ENCODE measurements at regions not wholly inside any gene's neighbourhood (a gene's known extent, or its start where the extent isn't known, plus 50 kb on each side); places are given as distances from the start of the nearest gene placed in this dataset.
"Not testable (repeated sequence)": the region's sequence is repeated elsewhere in the genome, so short reads cannot be mapped to it uniquely, and the experiment has no call there.

DNA sequence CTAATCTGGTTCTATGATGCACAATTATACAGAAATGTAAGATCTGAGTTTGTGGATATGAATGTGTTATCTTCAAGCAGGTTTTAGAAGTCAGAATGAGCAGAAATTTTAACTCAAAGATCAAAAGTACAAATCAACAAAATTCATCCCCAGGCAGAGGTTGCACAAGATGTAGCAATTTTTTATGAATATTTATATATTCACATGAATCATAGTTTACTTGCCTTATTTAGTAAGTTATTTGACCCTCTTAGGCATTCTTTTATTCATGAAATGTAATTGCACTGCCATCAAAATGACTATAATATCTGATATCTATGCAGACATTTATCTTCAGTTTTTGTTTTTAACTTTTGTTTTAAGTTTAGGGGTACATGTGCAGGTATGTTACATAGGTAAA is 103.1 kb upstream of the DAZL start:
- no peak for DNase-seq (ENCODE audit: low read depth in 3 of 3)

DNA sequence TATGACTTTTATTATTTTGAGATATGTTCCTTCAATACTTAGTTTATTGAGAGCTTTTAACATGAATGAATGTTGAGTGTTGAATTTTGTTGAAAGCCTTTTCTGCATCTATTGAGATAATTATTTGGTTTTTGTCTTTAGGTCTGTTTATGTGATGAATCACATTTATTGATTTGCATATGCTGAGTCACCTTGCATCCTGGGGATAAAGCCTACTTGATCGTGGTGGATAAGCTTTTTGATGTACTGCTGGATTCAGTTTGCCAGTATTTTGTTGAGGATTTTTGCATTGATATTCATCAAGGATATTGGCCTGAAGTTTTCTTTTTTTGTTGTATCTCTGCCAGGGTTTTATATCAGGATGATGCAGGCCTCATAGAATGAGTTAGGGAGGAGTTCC is 106.5 kb upstream of the DAZL start:
- DNase-seq (ENCODE audit: low read depth in 3 of 3): not testable (repeated sequence)

DNA sequence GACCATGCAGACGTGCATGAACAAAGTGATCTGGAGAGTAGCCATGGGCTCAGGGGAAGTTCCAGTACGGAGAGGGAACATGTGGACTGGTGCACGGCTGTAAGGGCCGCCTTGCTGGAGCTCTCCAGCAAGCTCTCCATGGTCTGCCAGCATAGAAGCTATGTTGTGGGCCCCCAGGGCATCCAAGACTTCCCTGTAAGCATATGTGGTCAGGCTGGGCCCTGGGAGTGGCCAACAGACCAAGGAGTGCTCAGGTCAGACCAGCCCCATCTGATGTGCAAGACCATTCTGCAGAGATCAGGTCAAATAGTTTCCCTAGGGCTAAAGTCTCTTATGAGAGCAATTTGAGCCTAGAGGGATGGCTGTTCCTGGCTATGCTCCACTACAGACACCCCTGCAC is 110.1 kb upstream of the DAZL start:
- no peak for DNase-seq (ENCODE audit: low read depth in 3 of 3)

DNA sequence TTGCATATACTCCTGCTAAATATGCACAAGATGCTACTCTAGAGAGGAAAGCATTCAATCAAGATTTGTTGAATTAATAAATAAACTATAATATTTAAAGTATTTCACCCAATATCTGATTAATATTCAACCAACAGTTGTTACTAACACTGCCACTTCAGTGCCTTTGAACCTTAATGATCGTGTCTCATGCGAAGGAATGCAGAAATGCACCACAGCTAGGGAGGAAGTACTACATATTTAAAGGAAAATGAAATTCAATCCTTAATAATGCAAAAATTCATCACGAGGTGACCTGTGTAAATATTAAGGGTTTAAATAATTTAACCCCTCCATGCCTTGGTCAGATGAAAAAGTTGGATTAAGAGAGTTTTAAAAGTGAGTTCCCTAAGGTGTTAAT is 114.2 kb upstream of the DAZL start:
- no peak for DNase-seq (ENCODE audit: low read depth in 3 of 3)

DNA sequence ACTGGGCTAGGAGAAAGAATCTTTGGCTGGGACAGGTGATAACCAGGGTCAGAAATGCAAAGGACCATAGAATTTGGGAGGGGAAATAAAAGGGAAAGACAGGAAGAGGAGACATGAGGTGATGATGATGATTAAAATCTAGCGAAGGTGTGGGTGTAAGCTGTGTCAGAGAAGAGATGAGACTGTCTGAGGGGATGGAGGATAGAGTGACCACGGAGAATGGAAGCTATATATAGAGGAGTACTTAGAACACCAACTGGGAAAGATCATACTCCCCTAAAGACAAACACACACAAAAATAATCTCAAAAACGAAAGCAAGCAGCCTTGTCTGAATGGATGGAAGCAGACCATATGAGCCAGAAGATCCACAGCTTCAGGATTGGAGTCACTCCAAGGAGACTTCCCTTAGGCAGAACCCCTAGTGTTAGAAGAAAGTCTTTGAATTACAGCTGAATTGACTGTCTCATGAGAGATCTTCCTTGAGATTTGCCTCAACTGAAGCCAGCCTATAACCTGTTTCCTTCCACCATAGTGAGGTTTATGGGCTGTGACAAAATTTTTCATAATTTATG is 115.2 kb upstream of the DAZL start:
- no peak for DNase-seq (ENCODE audit: low read depth in 3 of 3)

DNA sequence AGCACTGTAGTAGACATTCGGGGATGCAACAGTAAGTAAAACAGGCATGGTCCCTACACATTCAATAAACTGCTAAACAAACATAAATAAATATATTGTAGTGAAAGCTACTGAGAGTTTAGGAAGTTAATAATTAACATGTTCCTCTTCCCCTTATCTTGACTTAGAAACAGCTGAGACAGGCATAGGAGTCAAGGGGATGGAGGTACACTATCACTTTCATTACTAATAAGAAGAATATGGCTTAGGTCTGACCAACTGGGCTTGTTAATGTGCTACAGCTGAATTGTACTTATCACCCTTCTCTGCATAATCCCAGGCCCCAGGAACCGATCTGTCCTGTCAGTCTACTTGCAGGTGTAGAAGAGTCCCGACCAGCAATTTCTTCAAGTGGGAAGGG is 116.3 kb upstream of the DAZL start:
- DNase-seq (ENCODE audit: low read depth in 3 of 3): no peak

DNA sequence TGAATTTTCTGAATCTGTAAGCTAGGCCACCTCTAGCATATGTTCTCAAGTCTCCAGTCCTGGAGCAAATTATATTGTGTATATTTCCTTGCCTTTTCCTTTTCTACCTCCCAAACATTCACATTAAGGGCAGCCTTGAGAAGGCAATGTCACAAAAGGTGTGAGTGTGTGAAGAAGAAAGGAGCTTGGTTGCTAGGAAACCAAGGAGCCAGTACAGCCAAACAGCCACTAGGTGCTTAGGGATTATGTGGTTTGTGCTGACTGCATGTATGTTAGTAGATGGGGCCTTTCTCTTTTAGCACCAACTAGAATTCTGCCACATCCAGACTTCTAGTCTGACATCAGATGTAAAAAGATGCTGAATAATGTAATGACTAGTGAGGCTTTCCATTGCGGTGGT is 118.8 kb upstream of the DAZL start:
- no peak for DNase-seq (ENCODE audit: low read depth in 3 of 3)

DNA sequence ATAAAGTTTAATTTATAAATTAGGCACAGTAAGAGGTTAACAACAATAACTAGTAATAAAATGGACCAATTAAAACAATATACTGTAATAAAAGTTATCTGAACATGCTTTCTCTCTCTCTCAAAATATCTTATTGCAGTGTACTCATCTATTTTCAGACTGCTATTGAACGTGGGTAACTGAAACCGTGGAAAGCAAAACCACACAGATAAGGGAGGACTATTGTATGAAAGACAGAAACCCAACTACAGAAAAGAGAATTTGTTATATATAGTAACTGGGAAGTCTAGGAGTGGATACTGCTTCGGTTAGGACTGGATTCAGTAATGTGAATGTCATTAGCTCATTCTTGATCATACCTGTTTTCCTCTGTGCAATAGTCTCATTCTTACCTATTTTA is 119.3 kb upstream of the DAZL start:
- no peak for DNase-seq (ENCODE audit: low read depth in 3 of 3)

DNA sequence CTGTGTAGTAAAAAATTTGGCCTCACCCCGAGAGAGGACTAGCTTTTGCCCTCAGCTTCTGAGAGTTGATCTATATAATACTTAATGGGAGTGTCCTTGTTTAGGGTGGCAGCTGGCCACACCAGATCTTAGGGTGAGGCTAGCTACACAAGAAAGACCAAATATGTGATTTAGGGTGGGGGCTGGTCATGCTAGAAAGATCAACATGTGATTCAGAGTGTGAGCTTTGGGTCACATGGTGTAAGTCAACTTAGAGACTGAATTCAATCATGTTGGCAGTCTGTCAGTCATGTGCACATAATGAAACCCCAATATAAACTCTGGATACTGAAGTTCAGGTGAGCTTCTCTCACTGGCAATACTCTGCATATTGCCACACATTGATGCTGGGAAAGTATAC is 120.7 kb upstream of the DAZL start:
- DNase-seq (ENCODE audit: low read depth in 3 of 3): no peak

DNA sequence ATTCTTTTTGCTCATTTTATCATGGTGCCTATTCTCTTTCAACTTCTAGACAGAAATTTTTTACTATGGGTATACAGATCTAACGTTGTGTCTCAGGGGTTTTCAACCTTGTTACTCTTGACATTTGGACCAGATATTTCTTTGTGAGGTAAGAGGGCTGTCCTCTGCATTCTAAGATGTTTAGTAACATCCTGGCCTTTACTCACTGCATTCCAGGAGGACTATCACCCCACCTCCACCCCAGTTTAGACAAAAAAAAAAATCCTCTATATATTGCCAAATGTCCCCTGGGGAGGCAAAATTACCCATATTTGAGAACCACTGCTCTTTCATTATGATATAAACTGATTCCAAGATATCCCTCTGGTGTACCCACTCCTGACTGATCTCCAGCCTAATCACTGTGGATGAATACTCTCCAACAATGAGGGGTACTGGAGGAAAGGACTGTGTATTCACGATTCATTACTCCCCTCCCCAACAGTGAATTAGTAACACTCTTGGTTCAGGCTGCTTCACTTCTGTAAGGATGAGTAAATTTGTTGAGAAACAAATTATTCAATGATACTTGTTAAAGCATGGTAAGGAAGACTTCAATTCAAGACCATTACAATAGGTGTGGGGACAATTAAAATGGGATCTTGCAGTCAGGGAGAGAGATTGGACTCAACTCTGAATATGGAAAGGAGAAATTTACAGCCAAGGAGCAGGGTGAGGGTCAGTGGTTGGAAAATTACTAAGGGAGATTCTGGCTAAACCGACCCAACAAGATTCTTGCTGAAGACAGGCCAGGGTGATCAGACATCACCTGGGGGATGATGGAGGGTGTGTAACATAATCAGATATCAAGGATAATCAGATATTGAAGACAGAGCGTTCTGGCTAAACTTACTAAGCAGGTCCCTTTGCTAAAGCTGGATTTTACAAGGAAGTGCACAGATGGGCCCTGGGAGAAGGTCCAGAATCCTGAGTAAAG is 123.8 kb upstream of the DAZL start:
- DNase-seq (ENCODE audit: low read depth in 3 of 3): no peak

DNA sequence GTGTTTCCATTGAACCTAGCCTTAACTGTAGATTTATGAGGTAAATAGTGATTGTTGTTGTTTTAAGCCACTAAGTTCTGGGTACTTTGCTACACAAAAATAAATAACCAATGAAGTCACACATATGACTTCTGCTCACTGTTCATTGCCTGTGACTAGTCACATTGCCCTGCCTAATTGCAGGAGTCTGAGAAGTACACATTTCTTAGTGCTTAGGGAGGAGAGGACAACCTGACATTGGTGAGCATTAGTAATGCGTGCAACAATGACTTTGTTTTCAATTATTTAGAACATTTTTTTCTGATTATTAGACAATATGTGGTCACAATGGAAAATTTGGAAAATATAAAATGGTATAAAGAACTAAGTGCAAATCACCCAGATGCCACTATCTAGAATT is 133.2 kb upstream of the DAZL start:
- DNase-seq (ENCODE audit: low read depth in 3 of 3): no peak

DNA sequence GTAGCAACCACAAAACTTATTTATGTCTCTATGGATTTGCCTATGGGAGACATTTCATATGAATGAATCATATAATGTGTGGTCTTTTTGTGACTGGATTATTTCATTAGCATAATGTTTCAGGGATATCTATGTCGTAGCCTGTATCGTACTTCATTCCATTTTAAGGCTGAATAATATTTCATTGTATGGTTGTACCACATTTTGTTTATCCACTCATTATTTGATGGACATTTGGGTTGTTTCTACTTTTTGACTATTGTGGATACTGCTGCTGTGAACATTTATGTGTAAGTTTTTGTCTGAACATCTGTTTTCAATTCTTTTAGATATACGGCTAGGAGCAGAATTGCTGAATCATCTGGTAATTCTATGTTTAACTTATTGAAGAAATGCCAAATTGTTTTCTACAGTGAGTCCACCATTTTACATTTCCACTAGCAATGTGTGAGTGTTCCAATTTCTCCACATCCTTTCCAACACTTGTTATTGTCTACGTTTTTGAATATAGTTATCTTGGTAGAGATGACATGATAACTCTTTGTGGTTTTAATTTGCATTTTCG is 134.4 kb upstream of the DAZL start:
- DNase-seq (ENCODE audit: low read depth in 3 of 3): no peak

DNA sequence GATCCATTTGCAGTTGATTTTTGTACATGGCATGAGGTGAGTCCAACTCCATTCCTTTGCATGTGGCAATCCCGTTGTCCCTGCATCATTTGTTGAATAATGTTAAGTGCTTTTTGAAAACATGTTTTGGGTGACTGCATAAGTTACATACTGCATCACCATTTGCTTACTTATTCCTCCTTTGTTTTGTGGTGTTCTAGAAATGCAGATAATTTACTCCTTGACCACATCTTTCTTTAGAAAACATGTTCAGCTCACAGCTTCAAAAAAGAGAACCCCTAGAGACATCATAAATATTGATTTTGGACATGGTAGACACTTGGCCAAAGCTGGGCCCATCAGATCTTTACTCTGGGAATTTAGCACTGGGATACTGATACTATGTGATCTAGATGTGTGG is 135.3 kb upstream of the DAZL start:
- no peak for DNase-seq (ENCODE audit: low read depth in 3 of 3)

DNA sequence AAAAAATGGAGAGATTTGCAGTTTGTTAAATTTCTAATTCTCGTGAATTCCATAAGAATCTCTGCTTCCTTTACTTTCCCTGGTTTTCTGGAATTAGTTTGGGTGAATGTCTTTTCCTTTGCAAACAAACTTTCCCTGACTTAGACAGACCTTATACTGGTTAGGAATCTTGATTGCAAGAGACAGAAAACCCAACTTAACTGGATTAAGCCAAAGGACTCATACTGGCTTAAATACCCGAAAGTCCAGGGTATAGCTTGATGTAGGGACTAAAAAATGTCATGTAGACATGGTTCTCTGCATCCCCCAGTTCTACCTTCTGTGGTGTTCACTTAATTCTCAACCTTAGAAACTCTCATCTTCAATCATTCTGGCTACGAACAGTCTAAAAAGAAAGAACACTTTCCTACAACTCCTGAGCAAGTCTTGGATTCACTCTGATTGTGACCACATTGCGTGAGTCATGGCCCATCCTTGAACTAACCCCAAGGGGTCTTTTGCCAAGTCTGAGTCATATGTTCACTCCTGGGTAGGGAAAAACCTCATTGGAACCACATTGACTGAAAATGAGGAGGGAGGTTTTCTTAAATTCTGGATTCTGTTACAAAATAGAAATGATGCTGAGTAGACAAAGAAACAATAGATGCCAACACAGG is 136.0 kb upstream of the DAZL start:
- DNase-seq (ENCODE audit: low read depth in 3 of 3): peak in 1 of 3 experiments; percentile 9

DNA sequence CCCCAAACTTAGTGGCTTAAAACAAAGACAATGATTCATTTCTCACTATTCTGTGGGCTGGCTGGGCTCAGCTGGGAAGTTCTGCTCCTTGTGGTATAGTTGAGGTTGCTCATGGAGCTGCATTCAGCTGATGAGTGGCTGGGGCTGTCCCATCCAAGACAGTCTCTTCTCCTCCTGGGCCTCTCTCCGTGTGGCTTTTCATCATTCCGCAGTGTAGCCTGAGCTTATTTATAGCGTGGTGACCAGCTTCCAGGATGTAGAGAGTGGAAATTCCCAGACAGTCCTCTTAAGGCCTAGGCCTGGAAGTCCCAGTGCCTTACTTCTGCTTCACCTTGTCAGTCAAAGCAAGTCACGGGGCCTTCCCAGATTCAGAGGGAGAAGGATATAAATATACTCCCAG is 136.7 kb upstream of the DAZL start:
- DNase-seq (ENCODE audit: low read depth in 3 of 3): peak in 1 of 3 experiments; percentile 1

DNA sequence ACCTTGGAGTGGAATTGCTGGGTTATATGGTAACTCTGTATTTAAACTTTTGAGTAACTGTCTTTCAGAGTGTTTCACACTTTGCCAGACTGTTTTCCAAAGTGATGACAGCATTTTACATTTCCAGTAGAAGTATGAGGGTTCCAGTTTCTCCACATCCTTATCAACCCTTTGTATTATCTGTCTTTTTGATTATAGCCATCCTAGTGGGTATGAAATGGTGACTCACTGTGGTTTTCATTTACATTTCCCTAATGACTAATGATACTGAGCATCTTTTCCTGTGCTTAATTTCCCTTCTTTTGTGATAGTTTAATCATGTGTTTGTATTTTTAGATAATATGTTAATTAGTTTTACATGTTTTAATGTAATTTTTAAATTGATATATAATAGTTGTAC is 138.1 kb upstream of the DAZL start:
- DNase-seq (ENCODE audit: low read depth in 3 of 3): no peak

DNA sequence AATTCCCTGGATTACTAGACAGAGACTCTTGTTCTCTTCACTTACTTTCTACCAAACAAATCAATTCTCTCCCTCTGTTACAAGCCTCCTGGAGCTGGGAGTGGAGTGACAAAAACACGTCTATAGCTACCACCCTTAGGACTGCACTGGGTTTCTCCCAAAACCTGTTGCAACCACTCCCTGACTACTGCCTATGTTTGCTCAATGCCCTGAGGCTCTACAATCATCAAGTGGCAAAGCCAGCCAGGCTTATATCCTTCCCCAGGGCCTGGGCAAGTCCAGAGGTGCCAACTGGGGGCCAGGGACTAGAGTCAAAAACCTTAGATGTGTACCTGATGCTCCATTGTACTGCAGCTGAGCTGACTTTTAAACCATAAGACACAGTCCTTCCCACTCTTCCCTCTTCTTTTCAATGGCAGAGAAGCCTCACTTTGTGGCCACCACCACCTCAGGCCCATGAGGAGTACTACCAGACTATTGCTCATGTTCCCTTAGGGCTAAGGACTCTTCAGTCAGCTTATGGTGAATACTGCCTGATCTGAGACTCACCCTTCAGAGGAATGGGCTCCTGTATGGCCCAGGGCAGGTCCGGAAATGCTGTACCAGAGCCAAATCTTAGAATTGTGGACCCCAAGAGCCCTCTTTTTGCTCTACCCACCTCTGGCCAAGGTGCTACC is 125.4 kb upstream of the PLCL2 start:
- no peak for DNase-seq (ENCODE audit: low read depth in 3 of 3)

DNA sequence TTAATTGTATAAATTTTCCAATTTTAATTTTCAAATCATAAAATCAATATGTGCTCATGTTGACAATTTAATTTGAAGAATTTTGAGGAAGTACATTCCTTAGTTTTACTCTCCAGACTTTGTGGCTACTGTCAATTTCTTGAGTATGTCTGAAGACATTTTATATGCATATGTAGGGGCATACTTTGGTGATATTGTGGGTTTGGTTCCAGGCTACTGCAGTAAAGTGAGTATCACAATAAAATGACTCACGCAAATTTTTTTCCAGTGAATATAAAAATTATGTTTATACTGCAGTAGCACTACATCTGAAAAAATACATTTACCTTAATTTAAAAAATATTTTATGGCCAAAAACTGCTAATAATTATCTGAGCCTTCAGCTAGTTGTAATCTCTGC is 123.2 kb upstream of the PLCL2 start:
- DNase-seq (ENCODE audit: low read depth in 3 of 3): no peak

DNA sequence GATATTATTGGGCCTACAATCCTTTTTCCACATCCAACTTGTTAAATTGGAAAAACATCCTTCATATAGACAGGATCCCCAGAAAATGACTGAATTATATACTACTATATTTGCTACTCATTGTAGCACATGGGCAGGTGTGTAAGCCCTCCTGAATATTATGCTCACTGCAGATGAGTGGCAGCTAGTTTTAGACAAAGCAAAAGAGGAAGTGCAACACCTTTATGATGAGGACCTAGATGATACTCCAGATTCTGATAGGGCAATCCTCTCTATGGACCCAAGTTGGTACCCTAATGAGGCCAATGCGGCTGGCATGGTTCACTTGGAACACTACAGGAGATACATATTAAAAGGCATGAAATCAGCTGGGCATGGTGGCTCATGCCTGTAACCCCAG is 119.1 kb upstream of the PLCL2 start:
- no peak for DNase-seq (ENCODE audit: low read depth in 3 of 3)

DNA sequence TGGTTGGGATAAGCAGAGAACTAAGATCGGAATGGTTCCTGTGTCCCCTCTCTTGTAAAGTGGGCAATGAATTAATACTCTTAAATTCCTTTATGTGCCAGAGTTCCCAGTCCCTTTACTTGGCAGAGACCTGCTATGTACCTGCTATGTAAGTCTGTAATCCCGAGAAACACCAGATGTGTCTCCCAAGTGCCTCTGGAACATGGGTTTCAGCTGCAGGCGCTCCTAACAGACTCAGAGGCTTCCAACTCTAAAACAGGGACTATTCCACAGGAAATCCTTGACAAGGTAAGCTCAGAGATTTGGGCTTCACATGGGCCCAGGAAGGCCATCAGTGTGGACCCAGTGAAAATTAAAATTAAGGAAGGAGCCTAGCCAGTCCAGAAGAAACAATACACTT is 117.7 kb upstream of the PLCL2 start:
- DNase-seq (ENCODE audit: low read depth in 3 of 3): no peak

DNA sequence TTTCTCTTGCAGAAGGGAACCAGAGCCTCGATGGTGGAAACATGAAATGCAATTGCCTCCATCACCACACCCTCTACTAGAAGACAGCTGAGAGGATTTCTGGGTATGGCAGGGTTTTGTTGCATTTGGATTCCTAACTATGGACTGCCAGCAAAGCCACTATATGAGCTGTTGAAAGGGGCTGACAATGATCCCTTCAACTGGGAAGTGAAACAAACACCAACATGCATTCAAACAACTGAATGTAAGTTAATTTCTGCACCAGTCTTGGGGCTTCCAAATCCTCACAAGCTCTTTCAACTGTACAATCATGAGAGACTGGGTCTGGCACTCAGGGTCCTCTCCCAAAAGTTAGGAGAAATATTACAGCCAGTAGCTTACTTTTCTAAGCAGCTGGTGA is 116.7 kb upstream of the PLCL2 start:
- DNase-seq (ENCODE audit: low read depth in 3 of 3): no peak

DNA sequence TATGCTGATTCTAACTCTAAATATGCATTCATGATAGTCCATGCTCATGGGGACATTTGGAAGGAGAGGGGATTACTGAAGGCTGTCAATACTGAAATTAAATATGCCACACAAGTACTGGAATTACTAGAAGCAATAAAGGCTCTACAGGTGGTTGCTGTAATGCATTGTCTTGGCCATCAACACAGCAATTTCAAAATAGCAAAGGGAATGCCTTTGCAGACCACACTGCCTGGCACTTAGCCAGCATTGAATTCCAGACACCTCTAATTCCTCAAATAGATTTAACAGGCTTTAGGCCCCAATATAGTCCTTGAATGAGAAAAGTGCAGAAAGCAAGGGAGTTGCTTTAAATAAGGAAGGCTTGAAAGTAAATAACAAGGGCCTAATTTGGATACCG is 115.8 kb upstream of the PLCL2 start:
- DNase-seq (ENCODE audit: low read depth in 3 of 3): no peak
